Astrocyte (in vitro differentiated cells and primary cell): ENCODE measurements at regions not wholly inside any gene's neighbourhood (a gene's known extent, or its start where the extent isn't known, plus 50 kb on each side); places are given as distances from the start of the nearest gene placed in this dataset.

Experiments used
- EZH2 ChIP-seq: IDR thresholded peaks from 2 replicates; pipeline ENCODE4 v1.6.1; 2012; ENCODE audit warnings: mild to moderate bottlenecking, low read length, inconsistent platforms; ENCODE audit not compliant: insufficient read depth
- TF ChIP-seq, protein P1 (sequence below): IDR thresholded peaks from 2 replicates; pipeline ENCODE4 v1.5.1; 2011; ENCODE audit warnings: low read depth, mild to moderate bottlenecking, inconsistent platforms, low read length, moderate library complexity; ENCODE audit not compliant: insufficient read depth

DNA sequence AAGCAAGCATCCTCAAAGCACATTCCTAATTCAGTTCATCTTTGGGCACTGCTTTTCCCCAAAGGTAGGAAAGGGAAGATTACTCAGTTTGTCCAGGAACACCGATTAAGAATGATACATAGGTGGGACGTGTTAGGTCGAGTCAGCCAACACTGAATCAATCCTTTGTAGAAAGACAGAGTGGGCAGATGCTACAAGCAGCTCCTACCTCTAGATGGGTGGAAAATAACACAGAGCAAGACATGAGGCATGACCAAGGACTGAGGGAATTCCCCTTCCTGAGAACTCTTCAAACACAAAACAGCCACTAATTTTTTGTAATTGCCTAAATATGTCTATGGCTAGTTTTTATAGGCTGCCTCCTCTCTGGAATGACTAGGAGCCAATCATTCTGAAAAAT is 331.7 kb downstream of the HNRNPD start:
- TF ChIP-seq, protein P1, sequence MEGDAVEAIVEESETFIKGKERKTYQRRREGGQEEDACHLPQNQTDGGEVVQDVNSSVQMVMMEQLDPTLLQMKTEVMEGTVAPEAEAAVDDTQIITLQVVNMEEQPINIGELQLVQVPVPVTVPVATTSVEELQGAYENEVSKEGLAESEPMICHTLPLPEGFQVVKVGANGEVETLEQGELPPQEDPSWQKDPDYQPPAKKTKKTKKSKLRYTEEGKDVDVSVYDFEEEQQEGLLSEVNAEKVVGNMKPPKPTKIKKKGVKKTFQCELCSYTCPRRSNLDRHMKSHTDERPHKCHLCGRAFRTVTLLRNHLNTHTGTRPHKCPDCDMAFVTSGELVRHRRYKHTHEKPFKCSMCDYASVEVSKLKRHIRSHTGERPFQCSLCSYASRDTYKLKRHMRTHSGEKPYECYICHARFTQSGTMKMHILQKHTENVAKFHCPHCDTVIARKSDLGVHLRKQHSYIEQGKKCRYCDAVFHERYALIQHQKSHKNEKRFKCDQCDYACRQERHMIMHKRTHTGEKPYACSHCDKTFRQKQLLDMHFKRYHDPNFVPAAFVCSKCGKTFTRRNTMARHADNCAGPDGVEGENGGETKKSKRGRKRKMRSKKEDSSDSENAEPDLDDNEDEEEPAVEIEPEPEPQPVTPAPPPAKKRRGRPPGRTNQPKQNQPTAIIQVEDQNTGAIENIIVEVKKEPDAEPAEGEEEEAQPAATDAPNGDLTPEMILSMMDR = no peak
- TF ChIP-seq EZH2 = no peak
